ENCODE measurements at regions not wholly inside any gene's neighbourhood (a gene's known extent, or its start where the extent isn't known, plus 50 kb on each side); places are given as distances from the start of the nearest gene placed in this dataset.

- no peak for TF ChIP-seq CTCF (IDR thresholded peaks at IDR 0.05; ENCODE audit: low read depth, low read length)
Observed at GRCh38 chr6:44625996-44626395, 238.5 kb downstream of the CDC5L start.

DNA sequence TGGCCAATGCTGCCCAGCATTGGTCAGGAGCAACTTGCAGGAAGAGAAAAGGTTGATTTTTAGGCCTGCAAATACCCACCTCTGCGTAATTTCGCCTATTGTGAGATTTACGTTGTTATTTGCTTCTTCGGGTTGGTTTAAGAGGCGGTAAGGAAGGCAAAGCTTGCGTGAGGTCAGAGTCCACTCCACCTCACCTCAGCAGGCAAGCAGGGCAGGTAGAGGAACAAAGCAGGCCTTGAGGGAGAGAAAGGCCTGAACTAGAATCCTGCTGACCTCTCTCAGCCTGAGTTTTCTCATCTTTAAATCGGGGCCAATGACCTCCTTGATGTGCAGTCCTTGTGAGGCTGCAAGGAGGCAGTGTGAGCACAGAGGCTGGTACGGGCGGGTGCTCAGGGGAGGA is 239.1 kb downstream of the CDC5L start:
- no peak overlapping the region for H3K4me3 ChIP-seq (ENCODE audit: low read depth, low read length)
- TF ChIP-seq CTCF (IDR thresholded peaks at IDR 0.05; ENCODE audit: low read depth, low read length): no peak

More at GRCh38 chr6:44625996-44626395, 238.5 kb downstream of the CDC5L start:
- no peak overlapping the region for H3K4me3 ChIP-seq (ENCODE audit: low read depth, low read length)

- no peak overlapping the region for H3K4me3 ChIP-seq (ENCODE audit: low read depth, low read length)
- no peak for TF ChIP-seq CTCF (IDR thresholded peaks at IDR 0.05; ENCODE audit: low read depth, low read length)
Observed at GRCh38 chr6:44627091-44627882, 239.8 kb downstream of the CDC5L start.

DNA sequence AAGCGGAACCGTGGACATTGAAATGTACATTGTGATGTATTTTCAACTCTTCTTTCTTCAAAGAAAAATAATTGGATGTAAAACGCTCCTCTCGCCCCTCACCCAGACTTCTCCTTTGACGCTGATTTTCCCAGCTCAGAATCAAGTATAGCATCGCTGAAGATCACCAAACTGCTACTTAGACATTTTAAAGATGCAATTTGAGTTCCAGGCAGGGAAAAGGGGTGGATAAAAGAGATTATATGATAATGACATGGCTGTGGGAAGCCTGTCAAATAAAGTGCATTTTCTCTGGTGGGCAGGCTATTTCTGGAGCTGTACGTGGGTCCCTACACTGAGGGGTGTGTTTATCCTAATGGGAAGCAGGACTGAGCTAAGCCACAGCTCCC is 240.4 kb downstream of the CDC5L start:
- no peak overlapping the region for H3K4me3 ChIP-seq (ENCODE audit: low read depth, low read length)
- TF ChIP-seq CTCF (IDR thresholded peaks at IDR 0.05; ENCODE audit: low read depth, low read length): no peak

DNA sequence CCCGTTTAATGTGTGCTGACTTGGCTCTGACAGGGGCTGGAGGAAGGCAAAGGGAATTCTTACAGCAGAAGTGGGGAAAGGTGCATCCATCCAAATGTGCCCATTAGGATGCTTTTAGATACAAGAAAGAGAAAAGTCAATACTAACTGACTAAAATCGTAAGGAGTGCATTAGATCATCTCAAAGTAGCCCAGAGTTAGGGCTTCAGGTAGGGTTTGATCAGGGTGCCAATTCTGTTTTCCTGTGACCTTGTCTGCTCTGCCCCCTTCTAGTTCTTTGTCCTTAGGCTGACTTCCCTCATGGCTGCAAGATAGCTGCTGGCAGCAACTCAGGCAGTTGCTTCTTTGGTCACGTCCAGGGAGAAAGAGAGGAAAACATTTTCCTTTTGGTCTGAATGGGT is 240.8 kb downstream of the CDC5L start:
- no peak overlapping the region for H3K4me3 ChIP-seq (ENCODE audit: low read depth, low read length)
- TF ChIP-seq CTCF (IDR thresholded peaks at IDR 0.05; ENCODE audit: low read depth, low read length): no peak

- H3K4me3 ChIP-seq (ENCODE audit: low read depth, low read length): no peak overlapping the region
- TF ChIP-seq CTCF (IDR thresholded peaks at IDR 0.05; ENCODE audit: low read depth, low read length): no peak
Observed at GRCh38 chr6:44629636-44630035, 242.1 kb downstream of the CDC5L start.

GRCh38 chr6:44630125-44631028 is 242.9 kb downstream of the CDC5L start:
- peak; percentile 54 for TF ChIP-seq CTCF (IDR thresholded peaks at IDR 0.05; ENCODE audit: low read depth, low read length)
- no peak overlapping the region for H3K4me3 ChIP-seq (ENCODE audit: low read depth, low read length)
